ENCODE measurements at regions not wholly inside any gene's neighbourhood (a gene's known extent, or its start where the extent isn't known, plus 50 kb on each side); places are given as distances from the start of the nearest gene placed in this dataset.

DNA sequence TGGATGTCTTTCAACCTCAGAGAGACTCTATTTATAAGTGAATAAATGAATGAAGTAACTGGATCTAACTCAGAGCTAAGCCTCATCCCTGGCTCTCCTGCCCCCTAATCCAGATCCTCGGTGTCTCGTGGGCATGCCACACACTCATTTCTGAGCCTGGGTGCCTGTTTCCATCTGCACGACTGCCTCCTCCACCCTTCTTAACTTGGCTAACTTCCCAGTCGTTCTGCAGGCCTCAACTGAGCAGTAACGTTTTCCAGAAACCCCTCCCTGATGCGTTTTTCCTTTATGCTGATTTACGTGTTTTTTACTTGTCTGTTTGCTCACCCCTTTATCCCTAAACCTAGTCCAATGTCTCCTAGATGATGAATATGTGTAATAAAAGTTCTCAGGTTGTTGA lies 186.9 kb upstream of the HS3ST1 start:
- Histone ChIP-seq H3K27ac (no peak overlapping the region), H3K4me1 (peaks cover 0 to 10% (median 0%) of the 10 kb centered on the region in 4 donors), H3K4me3 (no peak overlapping the region), H3K9me3 (no peaks in the 10 kb centered on the region), H3K36me3 (no peaks in the 10 kb centered on the region), H3K27me3 (no peaks in the 10 kb centered on the region)
- TF ChIP-seq EP300 (IDR thresholded peaks at IDR 0.05) (no peak), POLR2A (IDR thresholded peaks at IDR 0.05) (no peak)
- TF ChIP-seq, protein P1, sequence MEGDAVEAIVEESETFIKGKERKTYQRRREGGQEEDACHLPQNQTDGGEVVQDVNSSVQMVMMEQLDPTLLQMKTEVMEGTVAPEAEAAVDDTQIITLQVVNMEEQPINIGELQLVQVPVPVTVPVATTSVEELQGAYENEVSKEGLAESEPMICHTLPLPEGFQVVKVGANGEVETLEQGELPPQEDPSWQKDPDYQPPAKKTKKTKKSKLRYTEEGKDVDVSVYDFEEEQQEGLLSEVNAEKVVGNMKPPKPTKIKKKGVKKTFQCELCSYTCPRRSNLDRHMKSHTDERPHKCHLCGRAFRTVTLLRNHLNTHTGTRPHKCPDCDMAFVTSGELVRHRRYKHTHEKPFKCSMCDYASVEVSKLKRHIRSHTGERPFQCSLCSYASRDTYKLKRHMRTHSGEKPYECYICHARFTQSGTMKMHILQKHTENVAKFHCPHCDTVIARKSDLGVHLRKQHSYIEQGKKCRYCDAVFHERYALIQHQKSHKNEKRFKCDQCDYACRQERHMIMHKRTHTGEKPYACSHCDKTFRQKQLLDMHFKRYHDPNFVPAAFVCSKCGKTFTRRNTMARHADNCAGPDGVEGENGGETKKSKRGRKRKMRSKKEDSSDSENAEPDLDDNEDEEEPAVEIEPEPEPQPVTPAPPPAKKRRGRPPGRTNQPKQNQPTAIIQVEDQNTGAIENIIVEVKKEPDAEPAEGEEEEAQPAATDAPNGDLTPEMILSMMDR (IDR thresholded peaks at IDR 0.05): no peak
- 45 to 52% methylated on average over 7 of the region's 7 CpGs for WGBS, 2 donors
- DNase-seq (ENCODE audit: low spot score in 2 of 2): no peak

DNA sequence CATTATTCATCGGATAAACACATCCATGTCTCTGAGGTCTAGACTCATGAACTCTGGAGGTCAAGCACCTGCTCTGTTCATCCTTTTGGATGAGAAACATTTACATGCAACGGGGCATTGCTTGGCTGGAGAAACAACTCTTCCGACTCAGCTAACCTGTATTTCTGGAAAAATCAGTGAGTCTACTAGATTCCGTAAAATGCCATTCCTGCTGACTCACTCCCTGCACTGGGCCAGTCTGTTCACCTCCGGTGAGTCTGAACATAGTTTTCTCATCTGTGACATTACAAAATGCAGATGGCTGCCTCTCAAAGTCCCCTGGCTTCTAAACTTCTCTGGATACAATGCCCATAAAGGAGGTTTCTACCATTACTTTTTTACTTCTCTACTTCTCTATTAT lies 185.7 kb upstream of the HS3ST1 start:
- DNase-seq (ENCODE audit: low spot score in 2 of 2): no peak
- TF ChIP-seq EP300 (IDR thresholded peaks at IDR 0.05) (no peak), POLR2A (IDR thresholded peaks at IDR 0.05) (no peak)
- TF ChIP-seq, protein P1 (IDR thresholded peaks at IDR 0.05): no peak
- H3K4me3 ChIP-seq: no peak overlapping the region

DNA sequence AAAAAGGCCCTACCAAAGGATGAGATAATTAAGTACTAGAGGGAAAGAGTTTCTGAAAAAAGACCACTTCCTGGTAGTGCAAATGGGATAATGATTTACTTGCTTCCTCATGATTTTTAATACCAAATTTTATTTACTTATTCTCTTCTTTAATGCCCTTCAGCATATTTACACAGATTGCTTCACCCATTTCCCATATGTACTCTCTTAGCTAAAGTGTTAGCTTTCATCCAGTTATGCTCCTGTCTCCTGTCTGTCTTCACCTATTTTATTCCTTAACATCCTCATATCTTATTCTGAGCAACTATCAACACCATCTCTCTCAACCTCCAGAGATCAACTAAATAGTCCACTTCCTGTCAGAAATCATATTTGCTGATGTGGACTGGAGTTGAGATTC lies 183.2 kb upstream of the HS3ST1 start:
- Histone ChIP-seq H3K4me1 (peaks cover 0 to 10% (median 0%) of the 10 kb centered on the region in 4 donors), H3K27me3 (no peaks in the 10 kb centered on the region), H3K4me3 (no peak overlapping the region), H3K9me3 (no peaks in the 10 kb centered on the region), H3K27ac (no peak overlapping the region), H3K36me3 (no peaks in the 10 kb centered on the region)
- no peak for DNase-seq (ENCODE audit: low spot score in 2 of 2)
- TF ChIP-seq POLR2A (IDR thresholded peaks at IDR 0.05) (no peak), EP300 (IDR thresholded peaks at IDR 0.05) (no peak)
- TF ChIP-seq, protein P1 (IDR thresholded peaks at IDR 0.05): no peak

More for the DNA sequence above, 185.7 kb upstream of the HS3ST1 start:
- no peaks in the 10 kb centered on the region for H3K9me3 ChIP-seq
- WGBS, 2 donors: 68 to 81% methylated on average over 5 of the region's 5 CpGs
- H3K36me3 ChIP-seq: no peaks in the 10 kb centered on the region
- no peak overlapping the region for H3K27ac ChIP-seq
- H3K27me3 ChIP-seq: no peaks in the 10 kb centered on the region
- peaks cover 0 to 10% (median 0%) of the 10 kb centered on the region in 4 donors for H3K4me1 ChIP-seq

DNA sequence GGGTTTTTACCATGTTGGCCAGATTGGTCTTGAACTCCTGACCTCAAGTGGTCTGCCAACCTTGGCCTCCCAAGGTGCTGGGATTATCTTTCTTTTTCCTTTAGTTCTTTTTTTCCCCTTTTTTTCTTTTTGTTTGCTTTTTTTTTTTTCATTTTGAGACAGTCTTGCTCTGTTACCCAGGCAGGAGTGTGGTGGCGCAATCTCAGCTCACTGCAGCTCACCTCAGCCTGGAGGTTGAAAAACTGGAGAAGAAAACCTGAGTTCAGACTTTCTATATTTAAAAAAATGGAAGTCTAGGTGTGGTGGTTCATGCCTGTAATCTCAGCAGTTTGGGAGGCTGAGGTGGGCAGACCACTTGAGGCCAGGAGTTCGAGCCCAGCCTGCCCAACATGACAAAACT lies 181.1 kb upstream of the HS3ST1 start:
- Histone ChIP-seq H3K9me3 (no peaks in the 10 kb centered on the region), H3K4me1 (peaks cover 0 to 10% (median 0%) of the 10 kb centered on the region in 4 donors), H3K36me3 (no peaks in the 10 kb centered on the region), H3K27ac (no peak overlapping the region), H3K4me3 (no peak overlapping the region), H3K27me3 (no peaks in the 10 kb centered on the region)
- TF ChIP-seq POLR2A (IDR thresholded peaks at IDR 0.05): no peak
- no peak for TF ChIP-seq EP300 (IDR thresholded peaks at IDR 0.05)
- TF ChIP-seq, protein P1 (IDR thresholded peaks at IDR 0.05): no peak
- WGBS, 2 donors: 94% methylated on average over 2 of the region's 2 CpGs
- no peak for DNase-seq (ENCODE audit: low spot score in 2 of 2)

DNA sequence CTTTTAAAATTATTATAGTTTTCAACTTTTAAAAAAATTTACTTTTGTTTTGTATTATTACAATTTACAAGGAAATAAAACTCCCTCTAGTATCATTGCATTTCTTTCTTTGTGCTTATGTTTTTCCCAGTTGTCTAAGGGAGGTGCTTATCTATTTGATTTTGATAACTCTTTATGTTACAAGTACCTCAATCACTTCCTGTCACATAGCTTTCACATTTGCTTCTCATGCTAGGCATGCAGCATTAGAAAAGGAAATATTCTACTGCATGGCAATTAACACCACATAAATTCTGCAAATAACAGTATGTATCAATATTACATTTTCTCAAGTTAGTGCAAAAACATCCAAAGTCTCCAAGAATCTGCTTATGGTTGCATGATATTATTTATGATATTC lies 180.3 kb upstream of the HS3ST1 start:
- H3K9me3 ChIP-seq: no peaks in the 10 kb centered on the region
- peaks cover 0 to 4% (median 0%) of the 10 kb centered on the region in 4 donors for H3K4me1 ChIP-seq
- TF ChIP-seq, protein P1 (IDR thresholded peaks at IDR 0.05): no peak
- TF ChIP-seq EP300 (IDR thresholded peaks at IDR 0.05): no peak
- TF ChIP-seq POLR2A (IDR thresholded peaks at IDR 0.05): no peak
- DNase-seq (ENCODE audit: low spot score in 2 of 2): no peak
- no peaks in the 10 kb centered on the region for H3K36me3 ChIP-seq
- H3K4me3 ChIP-seq: no peak overlapping the region
- H3K27me3 ChIP-seq: no peaks in the 10 kb centered on the region
- H3K27ac ChIP-seq: no peak overlapping the region

Data from tibial nerve (tissue), 4 donors.